HG02571 (cell line): ENCODE measurements at regions not wholly inside any gene's neighbourhood (a gene's known extent, or its start where the extent isn't known, plus 50 kb on each side); places are given as distances from the start of the nearest gene placed in this dataset.

ENCODE experiments used
- ATAC-seq: cut with Tn5 transposase; IDR thresholded peaks from one replicate; pipeline ENCODE4 v1.9.1; 2021; ENCODE audit warnings: mild to moderate bottlenecking, moderate library complexity; ENCODE audit not compliant: unreplicated experiment

GRCh38 chr6:14451594-14452374, 334.2 kb downstream of the CD83 start:
- no peak for ATAC-seq

GRCh38 chr6:14452567-14453527, 335.3 kb downstream of the CD83 start:
- no peak for ATAC-seq

DNA sequence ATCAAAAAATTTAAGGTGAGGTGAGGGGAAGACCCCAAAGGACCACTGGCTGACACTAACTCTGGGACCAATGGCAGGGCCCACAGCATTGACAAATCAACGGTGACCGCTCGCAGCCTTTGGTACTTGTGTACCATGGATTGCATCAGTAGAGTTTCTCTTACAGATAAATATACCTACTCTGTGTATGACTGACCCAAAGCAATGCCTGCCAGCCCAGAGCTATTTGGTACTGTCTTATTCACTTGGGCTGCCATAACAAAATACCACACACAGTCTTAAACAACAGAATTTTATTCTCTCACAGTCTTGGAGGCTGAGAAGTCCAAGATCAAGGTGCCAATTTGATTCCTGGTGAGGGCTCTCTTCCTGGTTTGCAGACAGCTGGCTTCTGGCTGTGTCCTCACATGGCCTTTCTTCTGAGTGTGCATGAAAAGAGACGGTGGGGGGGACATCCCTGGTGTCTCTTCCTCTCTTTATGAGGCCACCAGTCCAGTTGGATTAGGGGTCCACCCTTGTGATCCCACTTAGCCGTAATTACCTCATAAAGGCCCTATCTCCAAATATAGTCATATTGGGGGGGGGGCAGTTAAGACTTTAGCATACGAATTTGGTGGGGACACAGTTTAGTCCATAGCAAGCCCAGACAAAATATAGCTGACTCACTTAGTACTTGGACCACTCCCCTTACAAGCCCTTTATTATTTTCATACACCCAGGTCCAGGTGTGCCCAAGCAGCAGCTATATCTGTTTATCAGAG, 336.3 kb downstream of the CD83 start:
- ATAC-seq, result no peak

DNA sequence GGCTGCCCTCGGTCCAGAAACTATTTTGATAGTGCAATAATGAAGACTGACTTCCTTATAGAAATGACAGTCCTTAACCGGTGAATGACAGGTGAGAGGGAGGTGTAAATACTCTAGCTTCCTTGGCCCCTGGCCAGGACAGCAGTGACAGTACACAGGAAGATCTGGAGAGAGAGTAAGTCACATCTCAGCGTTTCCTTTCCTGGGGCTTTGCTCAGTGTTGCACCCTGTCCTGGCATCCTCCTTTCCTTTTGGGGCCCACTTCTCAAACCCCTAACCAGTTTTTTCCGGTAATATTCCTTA, 336.9 kb downstream of the CD83 start:
- no peak for ATAC-seq

- ATAC-seq, result no peak
Measured at GRCh38 chr6:14455427-14455826, 337.9 kb downstream of the CD83 start.

GRCh38 chr6:14455876-14456648, 338.5 kb downstream of the CD83 start:
- ATAC-seq, result no peak

- ATAC-seq, result no peak
Measured at GRCh38 chr6:14456941-14457340, 339.4 kb downstream of the CD83 start.

DNA sequence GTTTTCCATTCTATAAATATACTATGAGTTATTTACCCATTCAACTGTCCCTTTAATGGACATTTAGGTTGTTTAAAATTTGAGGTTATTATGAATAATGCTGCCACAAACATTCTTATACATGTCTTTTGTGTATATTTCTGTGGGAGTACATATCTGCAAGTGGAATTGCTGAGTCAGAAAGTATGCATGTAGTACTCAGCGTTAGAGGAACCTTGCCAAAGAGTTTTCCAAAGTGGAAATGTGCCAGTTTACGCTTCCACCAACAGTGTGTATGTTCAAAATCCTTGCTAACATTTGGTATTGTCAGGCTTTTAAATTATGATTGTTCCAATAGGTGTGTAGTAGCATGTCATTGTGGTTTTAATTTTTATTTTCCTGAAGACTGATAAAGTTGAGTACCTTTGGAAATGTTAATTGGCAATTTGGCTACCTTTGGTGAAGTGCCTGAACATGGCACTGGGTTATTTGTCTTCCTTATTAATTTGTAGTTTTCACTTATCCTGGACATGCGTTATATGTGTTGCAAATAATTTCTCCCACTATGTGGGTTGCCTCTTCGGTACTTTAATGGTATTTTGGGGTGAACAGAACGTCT, 341.2 kb downstream of the CD83 start:
- no peak for ATAC-seq

GRCh38 chr6:14459315-14459714, 341.7 kb downstream of the CD83 start:
- no peak for ATAC-seq

DNA sequence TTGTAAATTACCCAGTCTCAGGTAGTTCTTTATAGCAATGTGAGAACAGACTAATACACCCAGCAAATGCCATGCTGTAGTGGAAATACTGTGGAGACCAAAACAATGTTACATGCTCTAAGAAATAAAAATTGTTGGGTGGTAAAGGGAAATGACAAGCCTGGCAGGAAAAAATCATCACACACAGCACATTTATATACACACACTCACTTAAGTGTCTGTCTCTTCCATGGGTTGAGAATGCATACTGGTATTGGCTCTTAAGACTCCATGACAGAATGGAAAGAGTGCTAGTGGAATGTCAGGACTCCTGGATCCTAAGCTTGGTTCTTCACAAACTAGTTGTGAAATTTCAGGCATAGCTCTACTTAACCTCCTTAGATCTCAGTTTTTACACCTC, 343.0 kb downstream of the CD83 start:
- no peak for ATAC-seq

GRCh38 chr6:14462135-14462534, 344.6 kb downstream of the CD83 start:
- no peak for ATAC-seq

GRCh38 chr6:14462566-14462965, 345.0 kb downstream of the CD83 start:
- ATAC-seq, result no peak

- ATAC-seq, result no peak
Measured at GRCh38 chr6:14463110-14463509, 345.5 kb downstream of the CD83 start.

GRCh38 chr6:14464055-14464454, 346.5 kb downstream of the CD83 start:
- ATAC-seq, result no peak

GRCh38 chr6:14464716-14465115, 347.1 kb downstream of the CD83 start:
- ATAC-seq, result no peak

- ATAC-seq, result no peak
Measured at GRCh38 chr6:14466278-14466677, 348.7 kb downstream of the CD83 start.

- ATAC-seq, result no peak
Measured at GRCh38 chr6:14467591-14467990, 350.0 kb downstream of the CD83 start.

- no peak for ATAC-seq
Measured at GRCh38 chr6:14468647-14469321, 351.2 kb downstream of the CD83 start.

DNA sequence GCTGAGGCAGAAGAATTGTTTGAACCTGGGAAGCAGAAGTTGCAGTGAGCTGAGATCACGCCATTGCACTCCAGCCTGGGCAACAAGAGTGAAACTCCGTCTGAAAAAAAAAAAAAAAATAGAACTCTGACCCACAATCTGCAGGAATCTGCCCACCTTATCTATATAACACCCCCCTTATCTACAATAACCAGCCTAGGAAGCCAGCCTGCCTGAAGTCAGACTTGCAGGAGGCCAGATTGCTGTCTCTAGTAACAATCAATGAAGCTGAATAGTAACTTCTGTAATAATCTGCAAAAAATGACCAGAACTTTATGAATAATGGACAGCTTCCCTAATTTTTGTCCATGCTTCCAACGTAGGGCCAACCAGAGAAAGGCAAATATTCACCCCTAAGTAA, 352.5 kb downstream of the CD83 start:
- no peak for ATAC-seq

- ATAC-seq, result no peak
Measured at GRCh38 chr6:14470671-14471070, 353.1 kb downstream of the CD83 start.
